HCT116 (cell line): ENCODE measurements at regions not wholly inside any gene's neighbourhood (a gene's known extent, or its start where the extent isn't known, plus 50 kb on each side); places are given as distances from the start of the nearest gene placed in this dataset.

Experiments used
- ATAC-seq: fragments of 200-7000 bp; cut with Tn5 transposase; 2 replicates; pipeline ENCODE4 v1.9.1; 2020; ENCODE audit warnings: mild to moderate bottlenecking, moderate library complexity
- BruUV-seq: library from RNA; stranded (reverse); fragments of 400-500 nt; replicated peaks from 2 replicates; lab custom pipeline; 2021; lab: Mats Ljungman, UMichigan
- CTCF ChIA-PET: fragments of 300-600 bp; sonication (Branson Sonifier 250); formaldehyde crosslinking; loops from one replicate; lab custom pipeline; 2021; ENCODE audit warnings: antibody characterized with exemption; lab: Charles Lee
- POLR2A ChIA-PET: fragments of 300-600, 350-600 bp; sonication (Branson Sonifier 250); formaldehyde crosslinking; loops from one replicate; lab custom pipeline; 2021; ENCODE audit warnings: antibody characterized with exemption; lab: Charles Lee
- RAD21 ChIA-PET, 2 experiments: fragments of 300-600 bp; sonication (Branson Sonifier 250); formaldehyde crosslinking; loops; one replicate each; lab custom pipeline; 2023; ENCODE audit warnings: low total read pairs in 2 of 2; ENCODE audit not compliant: uncharacterized antibody in 2 of 2, unreplicated experiment in 2 of 2, low non-redundant PET in 1 of 2; lab: Charles Lee
- DNase-seq: peaks from one replicate; pipeline ENCODE4 v3.0.0-alpha.2; 2010; ENCODE audit warnings: low read depth, low spot score
- H2AFZ ChIP-seq: fragments of 200-600 bp; shearing (Covaris generic), sonication (generic); 2 replicates; pipeline ENCODE4 v1.6.1; 2017; ENCODE audit warnings: low read depth, mixed run types, mixed read lengths, antibody characterized with exemption, low read length; ENCODE audit not compliant: poor library complexity, severe bottlenecking
- H3K27ac ChIP-seq: 2 replicates; pipeline ENCODE4 v1.5.1; 2012; ENCODE audit warnings: low read depth, low read length
- H3K27me3 ChIP-seq: fragments of 200-600 bp; sonication (generic); 2 replicates; pipeline ENCODE4 v1.6.1; 2016; ENCODE audit warnings: mixed run types, low read length, mixed read lengths; ENCODE audit not compliant: insufficient read depth
- H3K36me3 ChIP-seq, 2 experiments: fragments of 200-500 bp in 1 of 2; fragments of 200-600 bp in 1 of 2; sonication (Bioruptor generic) in 1 of 2; sonication (generic) in 1 of 2; 2 replicates each; pipeline versions ENCODE4 v1.5.1 to v1.6.1; 2014 to 2016; ENCODE audit warnings: low read length in 2 of 2, inconsistent platforms in 1 of 2, mixed read lengths in 1 of 2, mixed run types in 1 of 2; ENCODE audit not compliant: insufficient read depth in 2 of 2, control insufficient read depth in 1 of 2
- H3K4me1 ChIP-seq, 2 experiments: fragments of 200-600 bp in 1 of 2; sonication (generic) in 1 of 2; 2 replicates each; pipeline versions ENCODE4 v1.5.1 to v1.6.1; 2012 to 2017; ENCODE audit warnings: low read length in 2 of 2, inconsistent platforms in 1 of 2, mild to moderate bottlenecking in 1 of 2, mixed read lengths in 1 of 2, mixed run types in 1 of 2, moderate library complexity in 1 of 2; ENCODE audit not compliant: insufficient read depth in 2 of 2, control insufficient read depth in 1 of 2
- H3K4me2 ChIP-seq: fragments of 200-600 bp; sonication (generic); 2 replicates; pipeline ENCODE4 v1.6.1; 2017; ENCODE audit warnings: mixed run types, low read length, mixed read lengths
- H3K4me3 ChIP-seq, 2 experiments: fragments of 200-600 bp in 1 of 2; sonication (generic) in 1 of 2; replicated peaks in 1 of 2; 2 replicates each; pipeline ENCODE4 v1.5.1; 2011 to 2016; ENCODE audit warnings: low read length in 2 of 2, control low read depth in 1 of 2, low read depth in 1 of 2, mild to moderate bottlenecking in 1 of 2, mixed read lengths in 1 of 2, mixed run types in 1 of 2
- H3K79me2 ChIP-seq: fragments of 200-600 bp; sonication (generic); 2 replicates; pipeline ENCODE4 v1.6.1; 2017; ENCODE audit warnings: mild to moderate bottlenecking, mixed run types, low read length, moderate library complexity, mixed read lengths; ENCODE audit not compliant: insufficient read depth
- H3K9ac ChIP-seq: fragments of 200-600 bp; sonication (generic); 2 replicates; pipeline ENCODE4 v1.6.1; 2016; ENCODE audit warnings: low read length, mixed read lengths
- H3K9me2 ChIP-seq: fragments of 200-600 bp; sonication (generic), shearing (Covaris generic); 2 replicates; pipeline ENCODE4 v1.6.1; 2017; ENCODE audit warnings: mixed run types, mild to moderate bottlenecking, moderate library complexity; ENCODE audit not compliant: insufficient read depth
- H3K9me3 ChIP-seq, 2 experiments: fragments of 200-500 bp in 1 of 2; fragments of 200-600 bp in 1 of 2; sonication (Bioruptor generic) in 1 of 2; sonication (generic) in 1 of 2; 2 replicates each; pipeline ENCODE4 v1.6.1; 2014 to 2017; ENCODE audit warnings: low read length in 2 of 2, mixed read lengths in 2 of 2, inconsistent platforms in 1 of 2, low read depth in 1 of 2, mild to moderate bottlenecking in 1 of 2, mixed run types in 1 of 2, moderate library complexity in 1 of 2; ENCODE audit not compliant: control insufficient read depth in 1 of 2, insufficient read depth in 1 of 2
- H4K20me1 ChIP-seq: fragments of 200-600 bp; sonication (generic), shearing (Covaris generic); 2 replicates; pipeline ENCODE4 v1.6.1; 2017; ENCODE audit warnings: mixed run types, mild to moderate bottlenecking, moderate library complexity; ENCODE audit not compliant: insufficient read depth
- CEBPB ChIP-seq: IDR thresholded peaks from 2 replicates; pipeline ENCODE4 v1.6.1; 2012; ENCODE audit warnings: low read depth
- ELF1 ChIP-seq: IDR thresholded peaks from 2 replicates; pipeline ENCODE4 v1.6.1; 2012; ENCODE audit warnings: low read depth, borderline replicate concordance
- FOSL1 ChIP-seq: IDR thresholded peaks from 2 replicates; pipeline ENCODE4 v1.6.1; 2012; ENCODE audit warnings: low read depth
- JUND ChIP-seq: IDR thresholded peaks from 2 replicates; pipeline ENCODE4 v1.6.1; 2012
- RAD21 ChIP-seq: IDR thresholded peaks from 2 replicates; pipeline ENCODE4 v1.6.1; 2012; ENCODE audit warnings: low read depth, mild to moderate bottlenecking
- SP1 ChIP-seq: IDR thresholded peaks from 2 replicates; pipeline ENCODE4 v1.6.1; 2012; ENCODE audit warnings: low read depth
- SRF ChIP-seq: IDR thresholded peaks from 2 replicates; pipeline ENCODE4 v1.6.1; 2012; ENCODE audit warnings: low read depth
- TCF7L2 ChIP-seq: IDR thresholded peaks from 2 replicates; pipeline ENCODE4 v1.7.0; 2011; ENCODE audit warnings: borderline replicate concordance, inconsistent platforms; ENCODE audit not compliant: insufficient read depth, insufficient read length; ENCODE audit errors: extremely low read depth
- ZNF274 ChIP-seq: fragments of 200-500 bp; sonication (Bioruptor generic); IDR thresholded peaks from 2 replicates; pipeline ENCODE4 v1.6.1; 2014; ENCODE audit warnings: mild to moderate bottlenecking, low read depth, low read length, inconsistent platforms
- intact Hi-C: fragments of 100-400 bp; cut with micrococcal nuclease; formaldehyde crosslinking; loops from 2 replicates; pipeline ENCODE4 v1.10.0; 2022
- TF ChIP-seq, protein P1 (sequence below): IDR thresholded peaks from 2 replicates; pipeline ENCODE4 v1.6.1; 2012; ENCODE audit warnings: low read depth
- TF ChIP-seq, protein P2 (sequence below), 3 experiments: fragments of 200-600 bp in 1 of 3; sonication (generic) in 1 of 3; IDR thresholded peaks in 2 of 3; conservative IDR thresholded peaks in 1 of 3; 2 replicates each; pipeline ENCODE4 v1.5.1; 2012 to 2017; ENCODE audit warnings: low read depth in 2 of 3, low read length in 2 of 3, antibody characterized with exemption in 1 of 3, borderline replicate concordance in 1 of 3, control low read depth in 1 of 3, mild to moderate bottlenecking in 1 of 3, mixed read lengths in 1 of 3, mixed run types in 1 of 3, moderate library complexity in 1 of 3; ENCODE audit not compliant: insufficient read depth in 1 of 3

DNA sequence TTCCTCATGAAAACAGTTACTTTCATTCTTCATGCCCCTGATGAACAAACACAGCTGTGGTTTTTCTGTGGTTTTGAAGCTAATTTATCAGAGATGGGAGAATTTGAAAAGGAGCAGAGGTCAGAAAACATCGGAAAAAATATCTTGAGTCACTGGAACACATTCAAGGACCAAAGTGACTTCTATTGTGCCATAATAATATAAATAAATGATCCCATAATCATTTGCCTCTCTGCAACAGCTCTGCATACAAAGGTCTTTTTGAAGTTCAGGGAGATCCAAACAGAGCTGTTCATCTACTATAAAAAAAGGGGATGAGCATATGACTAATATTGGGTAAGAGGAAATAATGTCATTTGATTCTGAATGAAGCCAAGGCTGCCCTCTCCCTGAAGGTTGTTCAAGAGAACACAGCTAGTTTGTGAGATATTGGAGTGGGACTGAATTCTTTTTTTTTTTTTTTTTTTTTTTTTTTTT is 201.3 kb upstream of the GALNT5 start:
- H3K27me3 ChIP-seq, result no peaks in the 10 kb centered on the region
- peaks cover 10 to 28% of the 10 kb centered on the region in 2 experiments for H3K4me1 ChIP-seq
- H3K9me2 ChIP-seq, result no peaks in the 10 kb centered on the region
- no peaks in the 10 kb centered on the region for H4K20me1 ChIP-seq
- H3K9me3 ChIP-seq, result no peaks in the 10 kb centered on the region
- peak overlapping the region; percentile 40; the same call in 1 of the 2 replicates for H3K27ac ChIP-seq
- peak; percentile 56 for DNase-seq
- POLR2A ChIA-PET, result no interaction called here
- H3K4me3 ChIP-seq, result no peak overlapping the region
- peak overlapping the region; percentile 18 for H3K4me2 ChIP-seq
- CTCF ChIA-PET, result interaction anchor here (0.8 to 1.5 kb wide), 6 partner anchors 13 to 1683 kb away, joined by 3 to 8 read pairs (median 4); no protein-coding TSS in a partner anchor
- TF ChIP-seq, protein P1, sequence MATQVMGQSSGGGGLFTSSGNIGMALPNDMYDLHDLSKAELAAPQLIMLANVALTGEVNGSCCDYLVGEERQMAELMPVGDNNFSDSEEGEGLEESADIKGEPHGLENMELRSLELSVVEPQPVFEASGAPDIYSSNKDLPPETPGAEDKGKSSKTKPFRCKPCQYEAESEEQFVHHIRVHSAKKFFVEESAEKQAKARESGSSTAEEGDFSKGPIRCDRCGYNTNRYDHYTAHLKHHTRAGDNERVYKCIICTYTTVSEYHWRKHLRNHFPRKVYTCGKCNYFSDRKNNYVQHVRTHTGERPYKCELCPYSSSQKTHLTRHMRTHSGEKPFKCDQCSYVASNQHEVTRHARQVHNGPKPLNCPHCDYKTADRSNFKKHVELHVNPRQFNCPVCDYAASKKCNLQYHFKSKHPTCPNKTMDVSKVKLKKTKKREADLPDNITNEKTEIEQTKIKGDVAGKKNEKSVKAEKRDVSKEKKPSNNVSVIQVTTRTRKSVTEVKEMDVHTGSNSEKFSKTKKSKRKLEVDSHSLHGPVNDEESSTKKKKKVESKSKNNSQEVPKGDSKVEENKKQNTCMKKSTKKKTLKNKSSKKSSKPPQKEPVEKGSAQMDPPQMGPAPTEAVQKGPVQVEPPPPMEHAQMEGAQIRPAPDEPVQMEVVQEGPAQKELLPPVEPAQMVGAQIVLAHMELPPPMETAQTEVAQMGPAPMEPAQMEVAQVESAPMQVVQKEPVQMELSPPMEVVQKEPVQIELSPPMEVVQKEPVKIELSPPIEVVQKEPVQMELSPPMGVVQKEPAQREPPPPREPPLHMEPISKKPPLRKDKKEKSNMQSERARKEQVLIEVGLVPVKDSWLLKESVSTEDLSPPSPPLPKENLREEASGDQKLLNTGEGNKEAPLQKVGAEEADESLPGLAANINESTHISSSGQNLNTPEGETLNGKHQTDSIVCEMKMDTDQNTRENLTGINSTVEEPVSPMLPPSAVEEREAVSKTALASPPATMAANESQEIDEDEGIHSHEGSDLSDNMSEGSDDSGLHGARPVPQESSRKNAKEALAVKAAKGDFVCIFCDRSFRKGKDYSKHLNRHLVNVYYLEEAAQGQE, result no peak
- TF ChIP-seq SP1, result peak; percentile 42; the same call in 1 of the 2 replicates
- TF ChIP-seq CEBPB, result peak; percentile 40; the same call in 1 of the 2 replicates
- 0 out of 2 replicates have a peak, but pooled peaks have one; percentile 15 for TF ChIP-seq SRF
- TF ChIP-seq ELF1, result no peak
- TF ChIP-seq, protein P2, sequence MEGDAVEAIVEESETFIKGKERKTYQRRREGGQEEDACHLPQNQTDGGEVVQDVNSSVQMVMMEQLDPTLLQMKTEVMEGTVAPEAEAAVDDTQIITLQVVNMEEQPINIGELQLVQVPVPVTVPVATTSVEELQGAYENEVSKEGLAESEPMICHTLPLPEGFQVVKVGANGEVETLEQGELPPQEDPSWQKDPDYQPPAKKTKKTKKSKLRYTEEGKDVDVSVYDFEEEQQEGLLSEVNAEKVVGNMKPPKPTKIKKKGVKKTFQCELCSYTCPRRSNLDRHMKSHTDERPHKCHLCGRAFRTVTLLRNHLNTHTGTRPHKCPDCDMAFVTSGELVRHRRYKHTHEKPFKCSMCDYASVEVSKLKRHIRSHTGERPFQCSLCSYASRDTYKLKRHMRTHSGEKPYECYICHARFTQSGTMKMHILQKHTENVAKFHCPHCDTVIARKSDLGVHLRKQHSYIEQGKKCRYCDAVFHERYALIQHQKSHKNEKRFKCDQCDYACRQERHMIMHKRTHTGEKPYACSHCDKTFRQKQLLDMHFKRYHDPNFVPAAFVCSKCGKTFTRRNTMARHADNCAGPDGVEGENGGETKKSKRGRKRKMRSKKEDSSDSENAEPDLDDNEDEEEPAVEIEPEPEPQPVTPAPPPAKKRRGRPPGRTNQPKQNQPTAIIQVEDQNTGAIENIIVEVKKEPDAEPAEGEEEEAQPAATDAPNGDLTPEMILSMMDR (IDR thresholded peaks at IDR 0.05 in 2 of 3, conservative IDR thresholded peaks at IDR 0.05 in 1 of 3; ENCODE audit: borderline replicate concordance in 1 of 3, insufficient read depth in 1 of 3, low read depth in 2 of 3, low read length in 2 of 3), result no peak
- peak; percentile 28; the same call in 1 of the 2 replicates for TF ChIP-seq FOSL1
- peak; percentile 52 for TF ChIP-seq JUND
- TF ChIP-seq ZNF274, result no peak
- TF ChIP-seq TCF7L2, result no peak
- TF ChIP-seq RAD21, result 0 out of 2 replicates have a peak, but pooled peaks have one; percentile 3
- BruUV-seq, result no TSS peak
- H2AFZ ChIP-seq, result peak overlapping the region; percentile 63
- no peak overlapping the region for H3K9ac ChIP-seq
- peak; percentile 67 for ATAC-seq
- intact Hi-C loops, result loop anchor here (5.0 to 10.0 kb wide), 2 partner anchors 136 to 471 kb away; no protein-coding TSS in a partner anchor
- H3K79me2 ChIP-seq, result no peaks in the 10 kb centered on the region
- RAD21 ChIA-PET, result interaction anchor here (0.5 to 0.7 kb wide), 3 partner anchors 125 to 170 kb away, joined by 3 to 5 read pairs (median 4); no protein-coding TSS in a partner anchor
- no peaks in the 10 kb centered on the region for H3K36me3 ChIP-seq
